ENCODE measurements at regions not wholly inside any gene's neighbourhood (a gene's known extent, or its start where the extent isn't known, plus 50 kb on each side); places are given as distances from the start of the nearest gene placed in this dataset.

DNA sequence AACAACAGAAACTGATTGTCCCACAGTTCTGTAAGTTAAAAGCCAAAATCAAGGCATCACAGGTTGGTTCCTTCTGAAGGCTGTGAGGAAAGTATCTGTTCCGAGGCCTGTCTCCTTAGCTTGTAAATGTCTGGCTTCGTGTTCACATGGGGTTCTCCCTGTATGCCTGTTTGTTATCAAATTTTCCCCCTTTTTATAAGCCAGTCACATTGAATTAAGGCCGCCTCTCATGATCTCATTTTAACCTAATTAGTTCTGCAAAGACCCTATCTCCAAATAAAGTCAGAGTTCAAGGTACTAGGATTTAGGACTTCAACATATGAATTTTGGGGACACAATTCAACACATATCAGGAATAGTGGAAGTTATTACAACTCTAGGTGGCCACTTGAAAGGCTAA lies 331.5 kb downstream of the PIK3R1 start (continued):
- TF ChIP-seq NFIC (IDR thresholded peaks at IDR 0.05) (no peak), HIVEP1 (CRISPR knock-in tag; IDR thresholded peaks at IDR 0.05) (no peak), TCFL5 (CRISPR knock-in tag; conservative IDR thresholded peaks at IDR 0.05) (no peak), NR3C1 (CRISPR knock-in tag; IDR thresholded peaks at IDR 0.05) (no peak), CHD1 (IDR thresholded peaks at IDR 0.05; ENCODE audit: low read length) (no peak)

GRCh38 chr5:68547622-68548021 lies 332.1 kb downstream of the PIK3R1 start:
- peaks cover 6 to 13% of the 10 kb centered on the region in 2 experiments for H3K27me3 ChIP-seq (ENCODE audit: control insufficient read depth in 2 of 2, insufficient read depth in 2 of 2, low read length in 2 of 2)
- H3K4me1 ChIP-seq (replicated peaks in 1 of 2; ENCODE audit: control insufficient read depth in 2 of 2, insufficient read depth in 2 of 2, low read length in 2 of 2): peaks cover 4 to 6% of the 10 kb centered on the region in 2 experiments; a peak in 3 of 5 replicates
- ChIA-PET POLR2A (no interaction called here), CTCF (ENCODE audit: low intra/inter-chr PET ratio) (no interaction called here)
- no peaks in the 10 kb centered on the region for H4K20me1 ChIP-seq (replicated peaks; ENCODE audit: control insufficient read depth, insufficient read depth, low read length)
- intact Hi-C loops (cut with micrococcal nuclease): no loop called here
- in situ Hi-C loops (cut with MboI): no loop called here
- no peak overlapping the region for H3K4me2 ChIP-seq (ENCODE audit: insufficient read depth, low read length)
- H2AFZ ChIP-seq (ENCODE audit: low read depth, low read length): no peak overlapping the region
- TF ChIP-seq OTX1 (CRISPR knock-in tag; IDR thresholded peaks at IDR 0.05) (no peak), ZNF217 (CRISPR knock-in tag; IDR thresholded peaks at IDR 0.05) (no peak), ZNF133 (CRISPR knock-in tag; IDR thresholded peaks at IDR 0.05) (no peak), SAP30 (IDR thresholded peaks at IDR 0.05; ENCODE audit: borderline replicate concordance, insufficient read depth, low read depth, low read length, poor library complexity, severe bottlenecking) (no peak), TEAD2 (tag; IDR thresholded peaks at IDR 0.05) (no peak), RFX5 (IDR thresholded peaks at IDR 0.05; ENCODE audit: low read depth, low read length) (no peak), SRSF1 (IDR thresholded peaks at IDR 0.05; ENCODE audit: low read depth, low read length) (no peak), GABPA (tag; conservative IDR thresholded peaks at IDR 0.05; ENCODE audit: low read depth) (no peak), ZNF695 (CRISPR knock-in tag; IDR thresholded peaks at IDR 0.05) (no peak), GTF3C2 (IDR thresholded peaks at IDR 0.05; ENCODE audit: borderline replicate concordance, extremely low read depth, insufficient read length) (no peak), HDAC3 (IDR thresholded peaks at IDR 0.05; ENCODE audit: borderline replicate concordance, partially characterized antibody) (no peak), ARID3B (CRISPR knock-in tag; IDR thresholded peaks at IDR 0.05; ENCODE audit: borderline replicate concordance) (no peak), GABPB2 (CRISPR knock-in tag; conservative IDR thresholded peaks at IDR 0.05) (no peak), EWSR1 (IDR thresholded peaks at IDR 0.05; ENCODE audit: borderline replicate concordance, low read depth, partially characterized antibody) (no peak)
- no peaks in the 10 kb centered on the region for H3K79me2 ChIP-seq (ENCODE audit: control insufficient read depth, insufficient read depth, low read length)
- BruUV-seq (replicated peaks): no TSS peak
- H3K9ac ChIP-seq (ENCODE audit: insufficient read depth in 1 of 2, low read depth in 2 of 2, low read length in 2 of 2): no peak overlapping the region
- no peak overlapping the region for H3K4me3 ChIP-seq
- no peaks in the 10 kb centered on the region for H3K36me3 ChIP-seq (ENCODE audit: control insufficient read depth, insufficient read depth, low read length)
- peak; percentile 49 for FAIRE-seq
- H3K9me3 ChIP-seq (replicated peaks; ENCODE audit: control insufficient read depth, insufficient read depth, low read depth, low read length): no peaks in the 10 kb centered on the region
- no peak overlapping the region for H3K27ac ChIP-seq (ENCODE audit: extremely low read depth, low read depth, low read length)
- H3K9me1 ChIP-seq (ENCODE audit: control insufficient read depth, insufficient read depth, low read length): no peaks in the 10 kb centered on the region
- DNase-seq (ENCODE audit: extremely low read depth in 1 of 4, low spot score in 3 of 4): no peak
- no peak for ATAC-seq

Measured in K562 (cell line).